Keratinocyte (primary cell): ENCODE measurements at regions not wholly inside any gene's neighbourhood (a gene's known extent, or its start where the extent isn't known, plus 50 kb on each side); places are given as distances from the start of the nearest gene placed in this dataset.

Experiments used
- CTCF ChIP-seq, 3 experiments: IDR thresholded peaks in 1 of 3; conservative IDR thresholded peaks in 1 of 3; optimal IDR thresholded peaks in 1 of 3; 2 replicates in 2 of 3; 3 replicates in 1 of 3; pipeline versions ENCODE3 to v1.5.1; 2011; ENCODE audit warnings: low read length in 3 of 3, mild to moderate bottlenecking in 3 of 3, moderate library complexity in 2 of 3, control low read depth in 1 of 3, inconsistent platforms in 1 of 3; ENCODE audit not compliant: insufficient read depth in 2 of 3; ENCODE audit errors: extremely low read depth in 1 of 3
- EZH2 ChIP-seq: IDR thresholded peaks from one replicate; pipeline ENCODE4 v1.6.1; 2012; ENCODE audit warnings: inconsistent platforms, mild to moderate bottlenecking, low read length, moderate library complexity

- TF ChIP-seq CTCF (optimal IDR thresholded peaks at IDR 0.05 in 1 of 3, IDR thresholded peaks at IDR 0.05 in 1 of 3, conservative IDR thresholded peaks at IDR 0.05 in 1 of 3; ENCODE audit: extremely low read depth in 1 of 3, insufficient read depth in 2 of 3, low read length in 3 of 3): no peak
- no peak for TF ChIP-seq EZH2
Measured at GRCh38 chr5:171512397-171512796, 93.0 kb downstream of the FGF18 start.
